Breast epithelium (tissue), 3 donors: ENCODE measurements at regions not wholly inside any gene's neighbourhood (a gene's known extent, or its start where the extent isn't known, plus 50 kb on each side); places are given as distances from the start of the nearest gene placed in this dataset.

Experiments
- CTCF ChIP-seq, 3 donors: fragments of 450-650 bp; IDR thresholded peaks; one replicate each; pipeline ENCODE4 v1.5.1; 2016 to 2017; ENCODE audit warnings: antibody characterized with exemption in 3 of 3, mild to moderate bottlenecking in 3 of 3, moderate library complexity in 3 of 3
- POLR2A ChIP-seq: fragments of 450-650 bp; IDR thresholded peaks from one replicate; pipeline ENCODE4 v1.6.1; 2016; ENCODE audit warnings: antibody characterized with exemption, mild to moderate bottlenecking, moderate library complexity

- TF ChIP-seq CTCF (IDR thresholded peaks at IDR 0.05): no peak
- no peak for TF ChIP-seq POLR2A
These were observed 127.4 kb upstream of the FAM83B start for GRCh38 chr6:54719131-54719530.
